Activated naive CD8-positive, alpha-beta T cell treated with anti-CD3 and anti-CD28 coated beads, Interleukin-2, amount 10 ng/mL, durations not matched to agents 7 days and 5 days (primary cell): ENCODE measurements at regions not wholly inside any gene's neighbourhood (a gene's known extent, or its start where the extent isn't known, plus 50 kb on each side); places are given as distances from the start of the nearest gene placed in this dataset.

Experiments
- ATAC-seq: fragments of 150-1000 bp; cut with Tn5 transposase; one replicate; pipeline ENCODE4 v1.10.0; 2021; ENCODE audit warnings: low read depth, moderate library complexity
- POLR2A ChIA-PET: fragments of 350-600 bp; sonication (Branson Sonifier 250); formaldehyde crosslinking; loops from one replicate; lab custom pipeline; 2021; ENCODE audit warnings: antibody characterized with exemption; lab: Charles Lee
- DNase-seq: peaks from one replicate; pipeline ENCODE4 v3.0.0; 2021
- H3K27ac Mint-ChIP-seq: one replicate; pipeline ENCODE4 v1.8.0; 2022; ENCODE audit warnings: mild to moderate bottlenecking, mixed read lengths
- H3K27me3 Mint-ChIP-seq: one replicate; pipeline ENCODE4 v1.8.0; 2022; ENCODE audit warnings: mild to moderate bottlenecking, moderate library complexity, mixed read lengths
- H3K36me3 Mint-ChIP-seq: one replicate; pipeline ENCODE4 v1.8.0; 2021; ENCODE audit warnings: mild to moderate bottlenecking, mixed read lengths
- H3K4me1 Mint-ChIP-seq: one replicate; pipeline ENCODE4 v1.8.0; 2021; ENCODE audit warnings: mixed read lengths
- H3K4me3 Mint-ChIP-seq: one replicate; pipeline ENCODE4 v1.8.0; 2022; ENCODE audit warnings: mild to moderate bottlenecking, moderate library complexity, mixed read lengths
- H3K9me3 Mint-ChIP-seq: one replicate; pipeline ENCODE4 v1.8.0; 2021; ENCODE audit warnings: mixed read lengths

GRCh38 chr2:181363164-181363563 is 94.0 kb upstream of the ITGA4 start:
- peaks cover 2% of the 10 kb centered on the region for H3K9me3 Mint-ChIP-seq
- H3K4me1 Mint-ChIP-seq = peaks cover 8% of the 10 kb centered on the region
- no peaks in the 10 kb centered on the region for H3K27me3 Mint-ChIP-seq
- H3K27ac Mint-ChIP-seq = no peak overlapping the region
- H3K36me3 Mint-ChIP-seq = peaks cover 29% of the 10 kb centered on the region
- POLR2A ChIA-PET = interaction anchor here (0.7 kb wide), 1 partner anchor 62 kb away, joined by 3 read pairs; no protein-coding TSS in a partner anchor
- H3K4me3 Mint-ChIP-seq = no peak overlapping the region
- ATAC-seq (no peak), DNase-seq (no peak)

- H3K27ac Mint-ChIP-seq = no peak overlapping the region
- H3K27me3 Mint-ChIP-seq = no peaks in the 10 kb centered on the region
- H3K4me1 Mint-ChIP-seq = peaks cover 7% of the 10 kb centered on the region
- peaks cover 24% of the 10 kb centered on the region for H3K36me3 Mint-ChIP-seq
- H3K4me3 Mint-ChIP-seq = no peak overlapping the region
- POLR2A ChIA-PET = no interaction called here
- DNase-seq = no peak
- ATAC-seq = no peak
- peaks cover 2% of the 10 kb centered on the region for H3K9me3 Mint-ChIP-seq
These were observed 92.6 kb upstream of the ITGA4 start for GRCh38 chr2:181364492-181365170.

DNA sequence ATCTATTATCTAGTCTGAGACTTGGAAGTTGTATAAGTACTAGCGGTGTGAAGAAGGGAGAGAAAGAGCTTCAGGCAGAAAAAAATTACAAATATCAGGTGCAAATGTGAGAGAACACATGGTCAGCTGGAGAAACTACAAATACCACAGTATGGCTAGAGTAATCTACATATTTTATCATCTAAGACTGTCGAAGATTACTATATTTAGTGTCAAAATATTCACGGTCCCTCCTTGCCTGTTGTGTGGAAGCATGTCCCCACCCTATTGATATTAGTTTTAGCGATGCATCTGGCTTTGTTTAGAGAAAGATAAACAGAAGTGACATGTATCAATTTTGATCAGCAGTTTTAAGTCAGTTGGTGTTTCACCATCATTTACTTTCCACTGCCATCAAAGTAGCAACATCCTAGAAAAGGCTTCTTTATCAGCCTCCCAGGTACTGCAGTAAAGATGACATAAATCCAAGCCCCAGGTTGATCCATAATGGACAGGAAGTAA is 90.5 kb upstream of the ITGA4 start:
- ATAC-seq (no peak), DNase-seq (no peak)
- Mint-ChIP-seq H3K9me3 (no peaks in the 10 kb centered on the region), H3K4me1 (peaks cover 13% of the 10 kb centered on the region), H3K4me3 (no peak overlapping the region), H3K27ac (no peak overlapping the region), H3K27me3 (no peaks in the 10 kb centered on the region), H3K36me3 (peaks cover 21% of the 10 kb centered on the region)
- POLR2A ChIA-PET = no interaction called here

DNA sequence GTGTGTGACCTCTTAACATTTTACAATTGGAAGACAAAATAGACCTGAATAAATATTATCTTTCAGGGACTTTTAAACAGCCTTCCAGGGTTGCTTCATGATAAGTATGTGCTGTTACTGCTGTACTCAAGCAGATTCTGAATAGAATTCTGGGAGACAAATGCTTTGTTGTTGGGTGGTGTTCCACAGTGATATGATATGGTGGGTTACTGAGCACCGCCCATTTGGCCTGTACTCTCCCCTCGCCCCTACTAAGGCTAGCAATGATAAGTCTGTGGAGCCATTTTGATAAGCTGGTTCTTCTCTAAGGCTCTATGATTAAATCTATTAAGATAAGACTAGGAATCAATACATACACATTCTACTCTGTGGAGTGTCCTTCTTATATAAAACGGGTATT is 89.8 kb upstream of the ITGA4 start:
- Mint-ChIP-seq H3K4me1 (peaks cover 17% of the 10 kb centered on the region), H3K36me3 (peaks cover 19% of the 10 kb centered on the region), H3K4me3 (no peak overlapping the region), H3K27ac (no peak overlapping the region), H3K27me3 (no peaks in the 10 kb centered on the region), H3K9me3 (no peaks in the 10 kb centered on the region)
- POLR2A ChIA-PET = interaction anchor here (0.6 kb wide), 1 partner anchor 64 kb away, joined by 4 read pairs; no protein-coding TSS in a partner anchor
- ATAC-seq = no peak
- no peak for DNase-seq

GRCh38 chr2:181367906-181368435 is 89.2 kb upstream of the ITGA4 start:
- POLR2A ChIA-PET = interaction anchor here (0.6 kb wide), 1 partner anchor 65 kb away, joined by 4 read pairs; no protein-coding TSS in a partner anchor
- H3K36me3 Mint-ChIP-seq = peaks cover 18% of the 10 kb centered on the region

DNA sequence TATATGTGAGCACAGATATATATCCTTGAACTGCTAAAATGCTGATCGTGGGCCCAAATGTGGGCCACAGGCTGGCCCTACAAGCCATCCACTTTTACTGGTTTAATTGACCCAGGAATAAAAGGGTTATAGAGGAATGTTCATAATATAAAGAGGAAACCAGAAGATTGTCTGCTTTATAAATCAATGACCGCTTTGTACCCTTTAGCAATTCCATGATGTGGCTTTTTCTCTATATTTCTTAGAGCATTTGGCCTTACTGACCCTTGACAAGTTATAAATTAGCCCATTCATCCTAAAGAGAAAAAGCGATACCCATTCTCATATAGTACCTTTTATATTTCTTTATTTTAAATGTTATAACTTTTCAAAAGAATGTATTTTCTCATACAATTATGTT is 87.1 kb upstream of the ITGA4 start:
- ATAC-seq = no peak
- H3K27ac Mint-ChIP-seq = no peak overlapping the region

More at GRCh38 chr2:181367906-181368435, 89.2 kb upstream of the ITGA4 start:
- ATAC-seq (no peak), DNase-seq (no peak)
- H3K4me3 Mint-ChIP-seq = no peak overlapping the region
- H3K27ac Mint-ChIP-seq = no peak overlapping the region
- no peaks in the 10 kb centered on the region for H3K27me3 Mint-ChIP-seq
- H3K9me3 Mint-ChIP-seq = no peaks in the 10 kb centered on the region
- peaks cover 21% of the 10 kb centered on the region for H3K4me1 Mint-ChIP-seq

DNA sequence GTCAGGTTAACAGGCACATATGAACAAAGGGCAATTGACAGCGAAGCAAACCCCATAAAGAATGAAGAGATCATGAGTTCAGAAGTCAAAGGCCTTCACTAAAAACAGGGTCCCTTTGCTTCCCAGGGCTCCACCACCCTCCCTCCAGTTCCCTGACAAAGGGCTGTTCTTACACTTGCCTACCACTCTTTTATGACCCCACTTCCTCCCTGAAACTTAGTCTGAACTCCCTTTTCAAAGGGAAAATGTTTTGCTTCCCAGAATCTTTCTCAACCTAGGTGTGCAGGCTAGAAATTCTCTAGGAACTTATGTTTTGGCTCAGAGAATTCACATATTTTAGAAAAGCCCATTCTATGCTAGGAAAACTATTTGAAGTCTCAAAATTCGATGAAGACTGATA is 86.0 kb upstream of the ITGA4 start:
- no peak overlapping the region for H3K4me3 Mint-ChIP-seq
- POLR2A ChIA-PET = no interaction called here
- H3K9me3 Mint-ChIP-seq = no peaks in the 10 kb centered on the region
- H3K27me3 Mint-ChIP-seq = no peaks in the 10 kb centered on the region
- no peak for DNase-seq
- peaks cover 20% of the 10 kb centered on the region for H3K36me3 Mint-ChIP-seq
- ATAC-seq = peak; percentile 30
- H3K4me1 Mint-ChIP-seq = peaks cover 23% of the 10 kb centered on the region
- no peak overlapping the region for H3K27ac Mint-ChIP-seq

More for the DNA sequence above, 87.1 kb upstream of the ITGA4 start:
- no peaks in the 10 kb centered on the region for H3K27me3 Mint-ChIP-seq
- H3K4me1 Mint-ChIP-seq = peaks cover 23% of the 10 kb centered on the region
- POLR2A ChIA-PET = no interaction called here
- no peak overlapping the region for H3K4me3 Mint-ChIP-seq
- no peak for DNase-seq
- peaks cover 20% of the 10 kb centered on the region for H3K36me3 Mint-ChIP-seq
- H3K9me3 Mint-ChIP-seq = no peaks in the 10 kb centered on the region

DNA sequence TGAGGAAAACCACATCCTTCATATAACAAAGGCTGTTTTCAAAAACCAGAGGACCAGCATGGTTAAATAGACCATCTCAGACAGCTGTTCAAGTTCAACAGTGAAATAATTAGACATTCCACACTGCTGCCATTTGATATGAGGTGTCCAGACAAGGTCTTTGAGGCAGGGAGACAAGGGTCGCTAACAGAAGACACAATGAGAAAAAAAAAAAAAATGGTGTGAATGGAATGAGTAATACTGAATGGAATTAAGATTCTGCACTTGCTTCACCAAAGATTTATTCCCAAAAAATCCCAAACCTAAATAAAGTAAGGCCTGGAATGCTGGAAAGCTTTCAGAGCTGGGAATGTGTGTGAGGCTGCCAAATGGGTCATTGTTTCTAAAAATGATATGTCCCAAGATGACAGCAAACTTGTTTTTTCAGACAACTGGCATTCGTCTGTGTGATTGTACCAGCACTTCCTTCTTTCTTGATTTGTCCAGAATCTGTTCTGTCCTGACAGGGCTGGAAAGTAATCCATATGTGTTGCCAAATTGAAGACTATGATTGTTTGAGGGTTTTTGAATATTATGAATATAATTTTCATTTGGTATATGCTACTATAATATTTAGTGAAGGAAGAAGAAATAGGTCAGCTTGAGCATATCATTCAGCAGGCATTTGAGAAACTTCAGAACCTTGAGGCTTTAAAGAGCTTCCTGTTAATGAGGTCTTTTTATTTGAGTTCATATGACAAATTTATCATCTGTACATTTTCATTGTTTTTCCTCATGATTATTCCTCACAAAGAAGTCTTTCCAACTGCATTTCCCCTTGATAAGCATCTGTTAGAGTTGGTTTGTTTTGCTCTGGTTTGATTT is 85.2 kb upstream of the ITGA4 start:
- ATAC-seq = peak; percentile 39
- no peak overlapping the region for H3K4me3 Mint-ChIP-seq
- peaks cover 24% of the 10 kb centered on the region for H3K4me1 Mint-ChIP-seq
- H3K36me3 Mint-ChIP-seq = peaks cover 24% of the 10 kb centered on the region
- POLR2A ChIA-PET = no interaction called here
- peak overlapping the region; percentile 41 for H3K27ac Mint-ChIP-seq
- no peak for DNase-seq
- H3K9me3 Mint-ChIP-seq = peaks cover 2% of the 10 kb centered on the region
- no peaks in the 10 kb centered on the region for H3K27me3 Mint-ChIP-seq

GRCh38 chr2:181372646-181373040 is 84.5 kb upstream of the ITGA4 start:
- H3K27ac Mint-ChIP-seq = peak overlapping the region; percentile 34
- peaks cover 24% of the 10 kb centered on the region for H3K4me1 Mint-ChIP-seq
- peaks cover 2% of the 10 kb centered on the region for H3K9me3 Mint-ChIP-seq
- no peak overlapping the region for H3K4me3 Mint-ChIP-seq
- ATAC-seq (no peak), DNase-seq (no peak)
- POLR2A ChIA-PET = no interaction called here
- peaks cover 23% of the 10 kb centered on the region for H3K36me3 Mint-ChIP-seq
- H3K27me3 Mint-ChIP-seq = no peaks in the 10 kb centered on the region

DNA sequence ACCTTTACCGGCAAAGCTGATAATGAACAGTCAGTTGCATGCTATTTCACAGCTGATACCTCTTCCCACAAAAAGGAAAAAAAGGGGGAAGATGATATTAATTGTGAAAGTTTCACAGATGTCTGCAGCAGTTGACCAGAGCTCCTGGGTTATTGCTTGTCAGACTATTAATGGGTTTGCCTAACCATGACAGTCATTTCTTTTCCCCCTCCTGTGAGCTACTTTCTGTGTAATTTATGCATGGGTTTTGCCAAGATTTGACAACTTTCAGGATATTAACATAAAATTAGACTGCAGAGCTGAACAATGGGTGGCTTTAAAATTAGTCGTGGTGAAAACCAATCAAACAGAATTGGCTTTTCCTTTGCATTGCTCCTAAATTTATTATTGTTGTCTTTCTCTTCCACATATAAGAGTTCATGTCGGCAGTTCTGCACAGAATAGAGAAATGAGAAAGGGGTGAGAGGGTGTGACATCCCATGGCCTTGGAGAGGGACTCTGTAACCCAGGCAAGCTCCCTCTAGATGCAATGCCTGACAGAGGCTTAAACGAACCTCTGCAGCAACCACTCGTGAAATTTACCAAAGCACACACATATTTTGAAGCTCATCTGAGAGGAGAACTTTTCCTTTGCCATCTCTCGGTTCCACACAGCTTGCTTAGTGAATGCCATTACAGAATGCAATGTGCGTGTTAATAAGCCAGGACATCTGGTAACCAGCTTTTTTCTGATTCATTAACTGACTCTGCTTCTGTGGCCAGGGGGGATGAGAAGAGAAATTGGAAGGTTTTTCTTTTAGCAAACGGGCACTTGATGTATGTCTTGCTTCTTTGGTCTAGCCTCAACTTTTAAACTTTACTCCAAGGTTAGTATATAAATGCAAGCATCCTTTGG is 82.2 kb upstream of the ITGA4 start:
- H3K4me1 Mint-ChIP-seq = peaks cover 24% of the 10 kb centered on the region
- no peak overlapping the region for H3K27ac Mint-ChIP-seq
- POLR2A ChIA-PET = no interaction called here
- H3K36me3 Mint-ChIP-seq = peaks cover 20% of the 10 kb centered on the region
- DNase-seq = no peak
- peaks cover 2% of the 10 kb centered on the region for H3K9me3 Mint-ChIP-seq
- no peak overlapping the region for H3K4me3 Mint-ChIP-seq
- H3K27me3 Mint-ChIP-seq = no peaks in the 10 kb centered on the region
- ATAC-seq = no peak

DNA sequence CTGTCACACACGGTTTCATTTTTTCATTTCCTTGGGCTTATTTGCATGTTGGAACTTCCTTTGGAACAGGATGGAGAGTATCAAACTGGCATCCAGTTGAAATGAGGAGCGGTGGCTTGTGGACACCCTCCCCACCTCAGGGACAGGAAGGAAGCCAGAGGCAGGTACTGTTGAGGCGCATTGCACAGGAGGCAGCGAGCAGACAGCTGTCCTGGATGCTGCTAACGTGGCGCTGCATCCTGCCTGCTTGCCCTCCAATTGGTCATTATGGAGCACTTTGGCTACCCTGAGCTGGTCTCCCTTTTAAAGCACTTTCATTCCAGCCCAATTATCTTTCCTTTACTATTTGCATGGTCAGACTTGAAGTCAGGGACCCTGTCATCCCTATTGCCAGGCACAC is 80.7 kb upstream of the ITGA4 start:
- no peak overlapping the region for H3K27ac Mint-ChIP-seq
- peaks cover 3% of the 10 kb centered on the region for H3K9me3 Mint-ChIP-seq
- peaks cover 18% of the 10 kb centered on the region for H3K4me1 Mint-ChIP-seq
- H3K27me3 Mint-ChIP-seq = no peaks in the 10 kb centered on the region
- no peak overlapping the region for H3K4me3 Mint-ChIP-seq
- H3K36me3 Mint-ChIP-seq = peaks cover 20% of the 10 kb centered on the region
- no peak for DNase-seq
- POLR2A ChIA-PET = no interaction called here
- ATAC-seq = no peak

DNA sequence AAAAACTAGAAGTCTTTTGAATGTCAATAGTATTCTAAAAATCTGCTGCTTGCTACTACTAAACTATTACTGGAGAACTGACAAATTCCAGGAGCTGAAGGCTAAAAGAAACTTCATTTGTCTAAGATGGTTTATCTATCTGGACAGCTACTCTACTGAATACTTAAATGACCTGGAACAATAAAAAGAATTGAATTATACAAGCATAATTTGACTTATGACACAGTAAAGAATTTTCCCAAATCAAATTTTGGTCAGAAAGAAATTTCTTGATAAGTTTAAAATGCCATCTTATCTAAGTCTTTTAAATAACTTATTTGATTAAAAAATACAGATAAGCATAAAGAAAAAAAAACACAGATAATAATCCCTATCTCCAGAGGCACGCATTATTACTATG is 80.2 kb upstream of the ITGA4 start:
- Mint-ChIP-seq H3K27ac (no peak overlapping the region), H3K4me1 (peaks cover 14% of the 10 kb centered on the region), H3K9me3 (peaks cover 3% of the 10 kb centered on the region), H3K4me3 (no peak overlapping the region), H3K27me3 (no peaks in the 10 kb centered on the region), H3K36me3 (peaks cover 20% of the 10 kb centered on the region)
- DNase-seq = no peak
- POLR2A ChIA-PET = no interaction called here
- ATAC-seq = no peak

DNA sequence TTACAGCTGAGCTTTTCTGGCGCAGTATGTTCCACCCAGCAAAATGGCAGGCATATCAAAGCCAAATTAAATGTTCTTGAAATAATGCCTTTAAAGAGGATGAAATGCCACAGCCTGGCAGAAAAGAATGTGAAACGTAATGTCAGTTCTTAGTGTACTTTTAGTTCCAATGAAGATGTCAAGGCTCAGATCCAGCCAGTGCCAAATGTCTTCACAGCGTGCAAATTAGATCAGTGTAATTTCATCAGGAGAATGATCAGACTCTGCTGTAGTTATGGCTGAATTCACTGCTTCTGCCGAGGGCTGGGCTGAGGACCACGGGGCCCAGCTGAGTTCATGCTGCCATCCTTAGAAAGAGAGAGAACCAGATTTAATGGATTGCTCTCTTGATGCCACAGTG is 78.7 kb upstream of the ITGA4 start:
- H3K27ac Mint-ChIP-seq = no peak overlapping the region
- H3K36me3 Mint-ChIP-seq = peaks cover 22% of the 10 kb centered on the region
- peaks cover 5% of the 10 kb centered on the region for H3K9me3 Mint-ChIP-seq
- ATAC-seq = no peak
- no peak overlapping the region for H3K4me3 Mint-ChIP-seq
- no peaks in the 10 kb centered on the region for H3K27me3 Mint-ChIP-seq
- peaks cover 3% of the 10 kb centered on the region for H3K4me1 Mint-ChIP-seq
- POLR2A ChIA-PET = no interaction called here
- no peak for DNase-seq
